WI38 (cell line): ENCODE measurements at regions not wholly inside any gene's neighbourhood (a gene's known extent, or its start where the extent isn't known, plus 50 kb on each side); places are given as distances from the start of the nearest gene placed in this dataset.
"Not testable (repeated sequence)": the region's sequence is repeated elsewhere in the genome, so short reads cannot be mapped to it uniquely, and the experiment has no call there.

Source experiments
- H3K4me3 ChIP-seq: 2 replicates; pipeline ENCODE4 v1.5.1; 2011; ENCODE audit warnings: low read depth, mild to moderate bottlenecking, control low read depth, low read length
- TF ChIP-seq, protein P1 (sequence below): IDR thresholded peaks from 2 replicates; pipeline ENCODE4 v1.5.1; 2012; ENCODE audit warnings: low read depth, mild to moderate bottlenecking, control low read depth, low read length

DNA sequence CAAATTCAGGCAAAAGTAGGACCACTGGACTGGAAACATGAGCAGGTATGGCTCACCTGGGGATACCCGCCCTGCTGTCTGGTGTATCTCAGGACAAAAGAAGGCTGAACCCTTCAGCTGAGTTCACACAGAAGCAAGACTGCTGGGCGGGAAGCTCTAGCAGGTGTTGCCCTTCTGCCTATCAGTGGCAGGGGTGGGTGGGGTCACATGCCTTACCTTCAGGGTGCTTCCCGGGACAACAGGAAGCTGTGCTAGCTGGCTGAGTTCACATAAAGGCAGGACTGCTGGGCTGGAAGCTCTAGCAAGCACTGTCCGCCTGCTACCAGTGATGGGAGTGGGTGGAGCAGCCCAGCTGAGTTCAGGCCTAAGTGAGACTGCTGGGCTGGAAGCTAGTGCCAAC, 498.8 kb upstream of the ZNF608 start:
- H3K4me3 ChIP-seq, result no peak overlapping the region
- TF ChIP-seq, protein P1, sequence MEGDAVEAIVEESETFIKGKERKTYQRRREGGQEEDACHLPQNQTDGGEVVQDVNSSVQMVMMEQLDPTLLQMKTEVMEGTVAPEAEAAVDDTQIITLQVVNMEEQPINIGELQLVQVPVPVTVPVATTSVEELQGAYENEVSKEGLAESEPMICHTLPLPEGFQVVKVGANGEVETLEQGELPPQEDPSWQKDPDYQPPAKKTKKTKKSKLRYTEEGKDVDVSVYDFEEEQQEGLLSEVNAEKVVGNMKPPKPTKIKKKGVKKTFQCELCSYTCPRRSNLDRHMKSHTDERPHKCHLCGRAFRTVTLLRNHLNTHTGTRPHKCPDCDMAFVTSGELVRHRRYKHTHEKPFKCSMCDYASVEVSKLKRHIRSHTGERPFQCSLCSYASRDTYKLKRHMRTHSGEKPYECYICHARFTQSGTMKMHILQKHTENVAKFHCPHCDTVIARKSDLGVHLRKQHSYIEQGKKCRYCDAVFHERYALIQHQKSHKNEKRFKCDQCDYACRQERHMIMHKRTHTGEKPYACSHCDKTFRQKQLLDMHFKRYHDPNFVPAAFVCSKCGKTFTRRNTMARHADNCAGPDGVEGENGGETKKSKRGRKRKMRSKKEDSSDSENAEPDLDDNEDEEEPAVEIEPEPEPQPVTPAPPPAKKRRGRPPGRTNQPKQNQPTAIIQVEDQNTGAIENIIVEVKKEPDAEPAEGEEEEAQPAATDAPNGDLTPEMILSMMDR, result no peak

DNA sequence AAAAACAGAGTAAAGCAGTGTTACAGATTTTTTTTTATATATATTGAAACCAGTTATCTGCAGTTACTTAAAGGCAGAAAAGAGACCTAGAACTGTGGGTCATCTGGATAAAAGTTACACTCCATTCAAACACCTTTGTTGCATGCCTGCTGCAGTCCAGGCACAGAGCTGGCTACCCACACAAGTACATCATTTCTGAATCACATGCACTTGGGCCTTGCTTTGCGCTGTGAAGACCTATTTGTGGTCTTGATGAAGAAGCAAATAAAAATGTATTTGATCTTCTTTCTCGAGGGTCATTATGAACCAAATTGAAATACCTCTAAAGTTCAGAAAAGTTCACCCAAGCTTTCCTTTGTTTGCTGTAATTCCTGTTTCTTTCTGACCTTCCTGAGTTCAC, 503.0 kb upstream of the ZNF608 start:
- no peak overlapping the region for H3K4me3 ChIP-seq
- TF ChIP-seq, protein P1, result no peak

DNA sequence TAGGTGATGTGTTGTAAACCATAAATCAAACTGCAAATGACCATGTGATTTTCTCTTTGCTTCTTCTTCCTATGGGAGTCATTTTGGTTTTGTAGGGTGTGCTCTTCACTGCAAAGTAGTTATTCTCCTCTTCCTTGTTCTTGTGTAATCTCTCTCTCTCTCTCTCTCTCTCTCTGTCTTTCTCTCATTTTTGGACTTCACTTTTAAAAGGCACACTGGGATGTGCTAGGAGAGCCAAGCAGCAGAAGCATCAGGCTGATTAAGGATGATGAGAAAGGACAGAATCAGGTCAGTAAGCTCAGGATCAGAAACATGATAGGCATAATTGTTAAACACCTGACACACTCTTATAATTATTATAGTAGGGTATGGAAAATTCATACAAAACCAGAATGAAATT, 505.3 kb upstream of the ZNF608 start:
- TF ChIP-seq, protein P1, result no peak
- no peak overlapping the region for H3K4me3 ChIP-seq

DNA sequence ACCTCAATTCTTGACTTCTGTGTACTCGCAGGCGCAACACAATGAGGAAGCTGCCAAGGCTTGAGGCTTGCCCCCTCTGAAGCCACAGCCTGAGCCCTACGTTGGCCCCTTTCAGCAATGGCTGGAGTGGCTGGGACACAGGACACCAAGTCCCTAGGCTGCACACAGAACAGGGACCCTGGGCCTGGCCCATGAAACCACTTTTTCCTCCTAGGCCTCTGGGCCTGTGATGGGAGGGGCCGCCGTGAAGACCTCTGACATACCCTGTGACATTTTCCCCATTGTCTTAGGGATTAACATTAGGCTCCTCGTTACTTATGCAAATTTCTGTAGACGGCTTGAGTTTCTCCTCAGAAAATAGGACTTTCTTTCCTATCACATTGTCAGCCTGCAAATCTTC, 507.2 kb upstream of the ZNF608 start:
- not testable (repeated sequence) for H3K4me3 ChIP-seq

DNA sequence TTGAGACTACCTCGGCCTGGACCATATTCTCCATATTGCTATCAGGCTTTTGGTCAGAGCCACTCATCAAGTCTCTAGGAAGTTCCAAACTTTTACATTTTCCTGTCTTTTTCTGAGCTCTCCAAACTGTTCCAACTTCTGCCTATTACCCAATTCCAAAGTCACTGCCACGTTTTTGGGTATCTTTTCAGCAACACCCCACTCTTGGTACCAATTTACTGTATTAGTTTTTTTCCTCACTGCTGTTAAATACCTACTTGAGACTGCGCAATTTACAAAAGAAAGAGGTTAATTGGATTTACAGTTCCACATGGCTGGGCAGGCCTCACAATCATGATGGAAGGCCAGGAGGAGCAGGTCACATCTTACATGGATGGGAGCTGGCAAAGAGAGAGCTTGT, 507.8 kb upstream of the ZNF608 start:
- TF ChIP-seq, protein P1, result no peak
- no peak overlapping the region for H3K4me3 ChIP-seq

DNA sequence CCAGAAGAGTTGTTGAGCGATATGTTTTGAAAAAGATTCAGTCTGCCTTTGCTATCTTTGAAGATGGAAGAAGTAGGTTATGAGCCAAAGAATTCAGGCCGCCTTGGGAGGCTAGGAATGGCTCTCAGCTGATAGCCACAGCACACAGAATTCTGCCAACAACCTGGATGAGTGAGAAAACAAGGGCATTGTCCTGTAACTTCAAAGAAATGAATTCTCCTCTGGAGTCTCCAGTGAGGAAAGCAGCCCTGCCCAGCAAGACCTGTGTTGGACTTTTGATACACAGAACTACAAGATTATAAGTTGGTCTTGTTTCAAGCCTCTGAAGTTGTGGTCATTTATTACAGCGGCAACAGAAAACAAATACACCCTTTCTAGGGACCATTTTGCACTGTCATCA, 509.9 kb upstream of the ZNF608 start:
- H3K4me3 ChIP-seq, result no peak overlapping the region
- TF ChIP-seq, protein P1, result no peak

DNA sequence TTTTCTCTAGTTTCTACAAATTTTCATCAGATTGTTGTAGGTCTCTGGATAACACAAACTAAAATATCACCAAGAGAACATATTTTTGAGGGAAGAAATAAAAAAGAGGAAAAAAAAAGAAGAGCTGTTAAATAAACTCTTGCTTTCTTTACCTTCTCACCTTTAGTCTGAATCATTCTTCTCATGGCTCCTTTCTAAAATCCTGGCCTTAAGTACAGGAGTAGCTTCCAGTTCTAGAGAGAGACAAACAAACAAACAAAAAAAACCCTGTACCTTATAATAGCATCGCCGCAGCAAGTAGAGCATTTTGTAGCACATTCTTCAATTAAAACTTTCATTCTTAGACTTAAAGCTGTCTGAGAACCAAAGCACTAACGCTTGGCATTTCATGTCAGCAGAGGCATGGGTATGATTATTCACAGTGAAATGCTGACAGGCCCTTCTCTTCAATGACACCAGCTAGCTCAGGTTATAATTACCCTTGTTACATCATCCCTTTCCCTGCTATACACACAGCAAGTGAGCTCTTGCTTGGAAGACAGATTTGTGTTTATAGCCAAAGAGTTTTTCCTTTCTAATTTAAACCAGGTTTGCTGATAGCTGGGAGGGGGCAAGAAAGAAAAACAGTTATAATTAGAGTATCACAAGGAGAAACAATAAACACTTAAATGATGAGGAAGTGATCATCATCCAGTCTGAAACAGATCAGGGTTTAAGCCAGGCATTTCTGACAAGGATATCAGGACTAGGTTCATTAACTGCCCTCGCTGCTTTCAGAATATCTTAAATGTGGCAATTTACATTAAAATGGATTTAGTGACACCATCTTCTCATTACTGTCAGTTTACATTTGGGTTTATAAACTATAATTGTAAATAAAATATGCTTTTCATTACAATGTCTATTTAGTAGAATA, 510.9 kb upstream of the ZNF608 start:
- TF ChIP-seq, protein P1, result no peak
- H3K4me3 ChIP-seq, result no peak overlapping the region

DNA sequence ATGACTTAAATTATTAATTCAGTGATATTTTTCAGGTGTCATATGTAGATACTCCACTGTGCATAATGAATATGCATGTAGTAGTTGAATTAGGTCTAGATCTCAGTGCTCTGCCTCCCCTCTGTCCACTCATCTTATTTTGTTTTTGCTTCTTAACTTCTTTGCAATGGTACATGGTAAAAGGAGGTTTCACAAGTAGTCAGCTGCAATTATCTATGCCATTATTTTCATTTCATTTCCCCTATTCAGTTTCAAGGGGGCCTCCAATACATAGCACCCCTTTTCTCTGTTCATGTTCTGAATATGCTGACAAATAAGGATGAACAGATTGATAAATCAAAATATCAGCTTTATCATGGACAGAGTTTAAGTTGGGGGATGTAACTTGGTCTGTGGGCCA, 511.6 kb upstream of the ZNF608 start:
- no peak overlapping the region for H3K4me3 ChIP-seq
- TF ChIP-seq, protein P1, result no peak
